NCI-H2107 treated with DMSO at 0.1 percent for 48 hours (cell line): ENCODE measurements at regions not wholly inside any gene's neighbourhood (a gene's known extent, or its start where the extent isn't known, plus 50 kb on each side); places are given as distances from the start of the nearest gene placed in this dataset.
A peak's percentile ranks its signal among the peaks of the same experiment; 100 is the strongest.

Experiments used
- DNase-seq: peaks from one replicate; lab custom pipeline; 2025; ENCODE audit not compliant: unreplicated experiment; lab: John Stamatoyannopoulos, UW

- no peak for DNase-seq
Observed at GRCh38 chr18:28712172-28712571, 535.2 kb upstream of the CDH2 start.

GRCh38 chr18:28711096-28711495 lies 534.2 kb upstream of the CDH2 start:
- DNase-seq: no peak

GRCh38 chr18:28707006-28707405 lies 530.1 kb upstream of the CDH2 start:
- DNase-seq: no peak

- DNase-seq: no peak
Observed at GRCh38 chr18:28706397-28706796, 529.5 kb upstream of the CDH2 start.

GRCh38 chr18:28705482-28705881 lies 528.6 kb upstream of the CDH2 start:
- DNase-seq: no peak

DNA sequence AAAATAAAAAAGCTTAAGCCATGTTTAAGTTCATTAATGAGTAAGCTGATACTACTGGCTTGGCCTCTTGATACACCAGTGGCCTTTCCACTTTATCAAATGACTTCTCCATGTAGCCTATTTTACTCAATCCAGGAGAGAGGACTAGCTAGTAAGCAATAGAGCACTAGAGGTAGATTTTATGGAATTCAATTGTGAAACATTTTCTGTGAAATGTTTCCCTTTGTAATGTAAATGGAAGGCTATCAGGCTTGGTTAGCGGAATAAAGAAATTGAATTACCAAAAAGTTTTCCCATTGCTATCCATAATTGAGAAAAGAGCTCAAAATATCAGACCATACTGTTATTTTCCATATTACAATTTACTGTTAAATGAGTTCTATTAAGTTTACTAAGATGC lies 515.4 kb upstream of the CDH2 start:
- no peak for DNase-seq

DNA sequence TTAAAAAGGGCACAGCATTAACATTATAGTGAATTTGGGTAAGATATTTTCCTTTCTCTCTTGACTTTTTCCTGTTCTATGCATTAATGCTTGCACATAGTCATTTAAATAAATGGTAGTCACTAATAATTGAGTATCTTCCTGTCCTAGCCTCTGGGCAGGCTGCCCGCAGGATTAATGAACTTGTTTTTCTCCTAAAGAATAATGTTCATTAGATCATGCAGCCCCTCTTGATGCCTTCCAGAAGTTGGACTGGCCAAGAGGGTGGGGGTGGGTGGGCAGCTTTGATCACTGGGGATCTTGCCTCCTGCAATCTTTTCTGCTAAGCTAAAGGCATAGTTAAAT lies 514.5 kb upstream of the CDH2 start:
- DNase-seq: no peak

DNA sequence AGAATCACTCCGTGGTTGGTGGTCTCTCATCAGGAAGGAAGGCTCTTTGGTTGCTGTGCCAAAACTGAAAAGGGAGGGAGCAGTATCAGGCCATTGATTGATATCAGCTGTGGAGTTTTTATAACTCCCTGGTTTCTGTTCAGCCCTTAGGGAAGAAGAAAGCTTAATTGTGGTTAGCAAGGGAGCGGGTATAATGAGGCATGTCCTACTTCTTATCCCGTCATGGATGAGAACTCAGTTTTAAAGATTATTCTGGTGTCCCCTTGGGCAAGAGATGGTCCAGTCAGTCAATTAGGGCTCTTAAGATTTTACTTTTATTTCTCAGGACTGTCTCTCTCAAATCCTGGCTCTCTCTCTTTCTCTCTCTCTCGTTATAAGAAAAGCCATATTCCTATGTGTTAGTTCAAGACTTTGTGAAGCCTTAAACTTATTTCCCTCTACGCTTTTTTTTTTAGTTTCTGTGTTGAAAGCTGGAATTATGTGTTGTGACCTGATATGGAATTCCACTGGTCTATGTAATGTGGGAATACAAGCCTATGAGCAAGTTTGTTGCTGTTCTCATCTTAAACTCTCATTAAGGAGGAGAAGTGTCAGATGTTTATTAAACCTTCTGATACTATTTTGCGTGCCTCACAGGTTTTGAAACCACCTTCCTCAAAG lies 514.0 kb upstream of the CDH2 start:
- DNase-seq: no peak

DNA sequence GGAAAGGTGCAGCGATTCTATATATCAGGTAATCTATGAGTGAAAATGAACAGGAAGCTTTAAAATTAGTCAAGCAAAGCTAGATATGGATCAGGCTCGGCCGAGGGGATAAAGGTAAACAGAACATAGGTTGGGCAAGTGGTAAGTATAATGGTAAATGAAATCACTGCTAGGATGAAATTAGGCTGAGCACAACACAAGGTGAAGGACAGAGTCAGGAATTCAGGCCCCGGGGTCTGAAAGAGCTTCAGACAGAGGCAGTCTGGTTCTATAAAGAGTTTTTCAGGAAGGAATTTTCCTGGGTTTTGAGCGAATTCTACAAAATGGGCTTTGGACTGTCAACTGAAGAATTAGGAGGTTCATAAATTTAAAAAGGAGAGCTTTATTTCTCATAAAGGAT lies 513.2 kb upstream of the CDH2 start:
- DNase-seq: no peak

DNA sequence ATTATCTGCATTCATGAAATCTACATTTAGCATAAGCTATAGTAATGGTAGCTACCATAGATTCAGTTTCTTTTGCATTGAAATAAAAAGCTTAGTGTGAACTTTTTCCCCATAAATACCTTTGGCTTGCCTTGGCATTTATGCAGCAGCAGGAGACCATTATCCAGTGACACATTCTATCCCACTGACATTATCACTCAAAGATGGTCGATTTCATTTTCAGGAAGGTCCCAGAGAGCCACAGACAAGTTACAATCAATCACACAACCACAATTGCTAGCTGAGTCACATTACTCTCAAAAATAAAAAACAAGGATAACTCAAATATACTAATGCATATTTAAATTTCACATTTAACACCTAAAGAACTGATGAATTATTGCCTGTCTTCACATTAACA lies 512.7 kb upstream of the CDH2 start:
- DNase-seq: no peak

DNA sequence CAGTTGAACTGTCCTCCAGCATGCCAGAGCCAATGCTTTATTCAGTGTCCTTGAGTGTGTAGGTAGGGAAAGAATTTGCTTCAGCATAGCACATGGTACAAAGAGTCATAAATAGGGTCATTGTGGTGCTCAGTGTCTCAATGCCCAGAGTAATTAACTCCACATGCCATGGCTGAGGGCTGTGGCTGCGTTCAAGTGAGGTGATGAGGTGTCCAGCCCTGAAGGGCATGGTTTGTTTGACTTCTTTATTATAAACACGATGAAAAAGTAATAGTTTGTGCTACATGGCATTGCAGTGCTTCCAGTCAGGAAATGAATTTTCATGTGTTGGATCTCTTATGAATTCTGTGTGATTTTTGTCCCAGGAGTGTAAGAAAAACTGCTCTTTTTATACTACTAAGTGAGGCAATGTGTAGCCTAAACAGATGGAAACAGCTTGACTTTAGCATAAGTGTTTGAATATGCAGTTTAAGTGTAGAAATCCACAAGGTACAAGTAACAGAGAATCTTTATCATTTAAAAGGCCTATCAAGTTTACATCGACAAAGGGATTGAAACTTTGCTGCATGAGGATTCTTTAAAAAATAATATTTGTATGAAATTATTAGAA lies 507.9 kb upstream of the CDH2 start:
- DNase-seq: no peak

DNA sequence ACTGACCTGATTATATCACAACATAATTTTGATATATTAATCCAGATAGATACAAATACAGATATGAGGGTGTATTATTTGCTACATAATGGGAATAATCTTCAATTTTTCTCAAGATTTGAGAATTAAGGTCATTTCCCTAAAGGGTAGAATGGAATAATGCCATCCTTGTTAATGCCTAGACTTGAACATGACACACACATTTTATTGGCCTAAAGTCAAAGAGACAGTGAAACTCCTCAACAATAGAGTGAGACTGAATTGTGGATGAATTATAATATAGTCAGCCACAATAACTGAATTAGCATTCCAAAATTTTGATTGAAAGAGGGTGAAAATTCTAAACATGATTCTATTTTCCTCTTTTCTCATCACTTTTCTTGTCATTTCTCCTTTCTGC lies 506.0 kb upstream of the CDH2 start:
- no peak for DNase-seq

DNA sequence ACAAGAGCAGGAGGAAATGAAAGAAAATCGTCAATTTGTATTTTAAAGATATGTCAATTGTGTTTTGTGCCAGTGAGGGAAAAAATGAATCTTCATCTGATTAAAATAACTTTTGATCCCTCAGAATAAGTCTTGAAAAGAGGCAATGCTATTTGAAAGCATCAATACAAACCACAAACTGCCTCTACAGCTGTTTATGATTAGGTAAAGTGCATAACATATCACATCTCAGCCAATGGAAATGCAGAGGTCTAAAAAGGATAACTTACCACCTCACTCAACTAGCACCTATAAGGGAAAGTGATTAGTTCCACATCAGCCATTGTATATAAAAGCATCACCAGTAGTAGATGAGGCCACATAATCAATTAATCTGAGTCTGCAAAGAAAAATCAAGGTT lies 492.2 kb upstream of the CDH2 start:
- DNase-seq: peak; percentile 0

GRCh38 chr18:28666216-28666615 lies 489.3 kb upstream of the CDH2 start:
- DNase-seq: no peak

DNA sequence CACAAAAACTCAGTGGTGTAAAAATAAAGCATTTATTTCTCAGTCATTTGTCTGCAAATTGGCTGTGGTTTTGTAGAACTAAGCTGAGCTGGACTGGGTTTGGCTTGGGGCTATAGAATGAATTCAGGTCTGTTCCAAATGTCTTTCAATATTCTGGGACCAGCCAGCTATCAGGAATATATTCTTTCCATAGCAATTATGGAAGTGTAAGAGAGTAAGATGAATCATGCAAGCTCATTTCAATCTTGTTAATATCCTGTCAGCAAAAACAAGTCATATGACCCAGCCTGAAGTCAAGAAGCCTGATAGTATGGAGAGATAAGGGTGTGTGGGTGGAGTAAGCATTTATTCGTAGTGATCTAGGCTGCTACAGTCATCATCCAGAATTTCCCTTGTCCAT lies 481.0 kb upstream of the CDH2 start:
- DNase-seq: no peak

DNA sequence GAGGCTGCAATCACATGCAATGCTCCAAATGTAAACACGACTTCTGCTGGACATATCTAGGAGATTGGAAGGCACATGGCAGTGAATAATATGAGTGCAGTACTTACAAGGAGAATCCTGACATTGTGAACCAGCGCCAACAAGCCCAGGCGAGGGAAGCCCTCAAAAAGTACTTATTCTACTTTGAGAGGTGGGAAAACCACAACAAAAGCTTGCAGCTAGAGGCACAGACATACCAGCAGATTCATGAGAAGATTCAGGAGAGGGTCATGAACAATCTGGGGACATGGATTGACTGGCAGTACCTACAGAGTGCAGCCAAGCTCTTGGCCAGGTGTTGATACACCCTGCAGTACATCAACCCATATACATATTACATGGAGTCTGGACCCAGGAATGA lies 475.7 kb upstream of the CDH2 start:
- no peak for DNase-seq

- no peak for DNase-seq
Observed at GRCh38 chr18:28651298-28651697, 474.4 kb upstream of the CDH2 start.

GRCh38 chr18:28650860-28651259 lies 473.9 kb upstream of the CDH2 start:
- no peak for DNase-seq

- no peak for DNase-seq
Observed at GRCh38 chr18:28647961-28648360, 471.0 kb upstream of the CDH2 start.

- no peak for DNase-seq
Observed at GRCh38 chr18:28637897-28638296, 461.0 kb upstream of the CDH2 start.

GRCh38 chr18:28635530-28635929 lies 458.6 kb upstream of the CDH2 start:
- no peak for DNase-seq

DNA sequence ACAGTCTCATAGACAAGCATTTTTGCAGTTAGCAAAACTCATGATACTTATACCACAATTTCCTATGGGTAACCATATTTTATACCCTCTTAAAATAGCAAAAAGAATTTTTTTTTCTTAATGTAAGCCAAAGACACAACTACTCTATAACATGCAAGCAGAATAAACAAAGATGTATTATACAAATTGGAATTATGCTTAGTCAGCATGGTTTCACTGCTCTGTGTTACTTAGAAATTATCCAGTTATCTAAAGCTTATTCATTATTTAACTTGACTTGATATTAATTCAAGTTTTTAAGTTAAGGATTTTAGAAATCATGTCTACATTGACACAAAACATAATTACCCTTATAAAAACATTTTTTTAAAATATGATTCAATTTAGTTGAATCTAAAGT lies 449.8 kb upstream of the CDH2 start:
- no peak for DNase-seq

GRCh38 chr18:28607991-28608390 lies 431.1 kb upstream of the CDH2 start:
- no peak for DNase-seq
